GM04503 (cell line): ENCODE measurements at regions not wholly inside any gene's neighbourhood (a gene's known extent, or its start where the extent isn't known, plus 50 kb on each side); places are given as distances from the start of the nearest gene placed in this dataset.

Experiments
- DNase-seq: peaks from one replicate; pipeline ENCODE4 v3.0.0-alpha.2; 2012; ENCODE audit warnings: low read depth

- DNase-seq: no peak
Measured at GRCh38 chr2:55973673-55974072, 50.1 kb upstream of the EFEMP1 start.

GRCh38 chr2:55976681-55977080 lies 53.1 kb upstream of the EFEMP1 start:
- no peak for DNase-seq

GRCh38 chr2:55985406-55985805 lies 61.8 kb upstream of the EFEMP1 start:
- DNase-seq: no peak

DNA sequence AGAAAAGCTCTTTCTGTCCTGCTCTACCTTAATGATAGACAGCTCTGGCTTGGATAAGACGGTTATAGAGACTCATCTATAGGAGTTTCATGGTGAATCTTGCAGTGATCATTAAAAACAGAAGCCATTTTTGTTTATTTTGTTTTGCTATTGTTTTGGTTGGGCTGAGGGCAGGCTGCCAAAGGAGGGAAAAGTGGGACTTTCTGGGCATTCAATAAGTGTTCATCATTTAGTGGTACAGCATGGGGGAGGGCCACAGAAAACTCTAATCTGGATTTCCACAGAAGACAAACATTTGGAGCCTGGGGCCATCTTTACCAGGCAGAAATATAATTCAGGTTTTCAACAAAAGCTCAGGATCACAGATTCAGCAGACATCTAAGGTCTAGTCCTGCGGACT lies 62.4 kb upstream of the EFEMP1 start:
- no peak for DNase-seq

DNA sequence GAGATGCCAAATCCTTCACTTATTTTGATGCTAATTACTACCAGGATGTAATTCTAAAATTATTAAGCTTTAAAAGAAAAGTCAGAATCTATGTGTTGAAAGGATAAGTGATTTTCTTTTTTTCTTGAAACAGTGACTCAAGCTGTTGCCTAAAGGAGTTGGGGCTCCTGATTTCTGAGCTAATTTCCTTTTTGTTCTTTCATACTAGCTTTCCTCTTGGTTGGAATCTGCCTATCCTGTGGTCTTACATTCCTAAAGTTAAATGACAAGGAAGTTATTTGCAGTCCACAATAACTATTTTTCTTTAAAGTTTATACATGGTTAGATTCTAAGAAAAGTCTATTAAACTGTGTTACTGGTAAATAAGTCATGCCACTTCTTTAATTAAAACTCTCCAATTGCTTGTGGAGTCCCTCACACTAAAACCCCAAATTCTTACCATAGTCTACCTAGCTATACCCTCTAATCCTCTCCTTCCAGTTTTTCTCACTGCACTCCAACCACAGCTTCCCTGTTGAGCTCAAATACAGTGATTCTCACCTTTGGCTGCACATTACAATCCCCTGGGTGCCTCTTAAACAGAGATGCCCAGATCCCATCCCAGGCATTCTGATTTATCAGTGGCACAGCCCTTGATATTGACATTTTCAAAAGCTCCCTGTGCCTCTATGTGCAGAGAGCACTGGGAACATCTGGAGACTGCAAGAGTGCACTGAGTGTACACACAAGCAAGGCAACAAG lies 63.3 kb upstream of the EFEMP1 start:
- no peak for DNase-seq

DNA sequence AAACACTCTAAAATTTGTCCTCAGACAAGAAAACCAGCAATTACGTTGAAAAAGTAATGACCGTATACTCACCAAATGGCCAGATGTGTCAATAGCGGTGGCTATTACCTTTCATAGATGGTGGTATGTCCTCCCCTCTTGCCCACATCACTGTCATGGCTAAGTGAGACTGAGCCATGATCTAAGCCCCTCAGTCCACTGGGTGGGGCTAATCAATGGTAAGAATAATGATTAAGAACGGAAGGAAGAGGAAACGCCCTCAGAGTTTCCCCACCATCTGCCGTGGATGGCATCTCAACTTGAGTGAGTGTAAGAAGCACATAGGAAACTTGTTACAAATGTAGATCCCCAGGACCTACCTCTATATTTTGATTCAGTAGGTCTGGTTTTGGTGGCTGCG lies 65.8 kb upstream of the EFEMP1 start:
- DNase-seq: no peak

DNA sequence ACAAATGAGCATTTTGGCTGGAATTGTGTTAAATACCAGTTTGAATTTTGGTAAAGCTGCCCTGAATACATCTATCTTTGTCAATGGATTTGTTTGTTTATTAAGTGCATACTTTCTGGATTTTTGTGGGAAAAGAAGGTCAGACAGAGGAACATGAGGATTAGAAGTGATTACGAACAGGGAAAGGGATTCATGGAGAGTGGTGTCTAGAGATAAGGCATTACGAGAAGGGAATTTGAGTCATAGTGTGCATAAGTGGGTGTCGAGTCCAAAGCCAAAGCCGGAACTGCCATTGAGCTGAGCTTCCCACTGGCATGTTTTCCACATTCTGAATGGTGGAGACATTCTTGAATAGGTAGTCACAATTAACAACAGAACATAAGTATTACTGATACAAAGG lies 68.9 kb upstream of the EFEMP1 start:
- DNase-seq: peak; percentile 99

- DNase-seq: no peak
Measured at GRCh38 chr2:55993685-55994084, 70.1 kb upstream of the EFEMP1 start.

DNA sequence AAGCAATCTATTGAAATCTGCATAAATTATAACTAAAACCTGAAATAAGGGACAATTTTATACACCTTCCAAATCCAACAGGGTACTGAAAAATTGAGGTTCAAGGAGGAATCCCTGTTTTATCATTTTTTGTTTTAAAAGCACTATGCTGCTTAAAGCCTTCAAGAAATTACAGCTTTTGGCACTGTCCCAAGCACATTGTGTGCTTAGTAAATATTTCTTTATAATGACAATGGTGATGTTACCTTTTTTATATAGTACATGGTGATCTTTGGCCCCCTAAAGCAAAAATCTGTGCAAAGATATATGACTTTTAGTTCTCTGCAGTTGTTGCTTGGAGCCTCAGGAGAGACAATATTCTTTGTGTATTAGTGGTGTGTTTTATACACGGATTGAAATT lies 71.6 kb upstream of the EFEMP1 start:
- DNase-seq: no peak

GRCh38 chr2:55995902-55996301 lies 72.3 kb upstream of the EFEMP1 start:
- DNase-seq: no peak

DNA sequence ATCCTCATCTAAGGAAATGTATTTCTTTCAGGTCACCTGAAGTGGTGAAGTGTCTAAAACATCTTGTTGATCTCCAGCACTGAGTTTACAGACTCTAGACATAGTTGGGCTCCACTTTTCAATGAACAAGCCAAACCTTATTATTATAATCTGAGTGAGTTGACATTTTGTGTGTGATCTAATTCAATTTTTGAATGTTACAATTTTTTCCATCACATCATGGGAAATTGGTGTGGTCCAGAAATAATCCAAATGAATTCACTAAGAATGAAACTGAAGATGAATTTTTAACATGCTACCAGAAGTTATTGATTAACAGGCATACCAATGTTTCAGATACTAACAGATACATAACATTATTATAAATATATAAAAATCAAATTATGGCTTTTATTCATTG lies 75.6 kb upstream of the EFEMP1 start:
- DNase-seq: no peak

DNA sequence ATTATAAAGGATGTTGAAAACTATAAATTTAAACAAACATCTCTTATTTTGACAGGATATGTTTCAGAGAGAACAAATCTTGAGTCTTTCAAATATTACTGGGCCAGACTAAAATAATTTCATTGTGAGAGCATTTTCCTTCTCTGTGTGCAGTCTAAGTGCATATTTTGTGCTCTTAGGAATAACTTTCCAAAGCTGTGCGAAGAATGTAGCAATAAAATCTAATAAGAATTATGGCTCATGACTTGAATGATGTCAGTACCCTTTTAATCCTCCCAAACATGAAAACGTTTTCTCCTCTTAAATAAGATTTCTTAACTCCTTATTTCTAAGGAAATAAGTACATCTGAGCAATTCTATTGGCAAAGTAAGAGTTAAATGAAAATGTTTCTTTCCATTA lies 76.2 kb upstream of the EFEMP1 start:
- DNase-seq: no peak

DNA sequence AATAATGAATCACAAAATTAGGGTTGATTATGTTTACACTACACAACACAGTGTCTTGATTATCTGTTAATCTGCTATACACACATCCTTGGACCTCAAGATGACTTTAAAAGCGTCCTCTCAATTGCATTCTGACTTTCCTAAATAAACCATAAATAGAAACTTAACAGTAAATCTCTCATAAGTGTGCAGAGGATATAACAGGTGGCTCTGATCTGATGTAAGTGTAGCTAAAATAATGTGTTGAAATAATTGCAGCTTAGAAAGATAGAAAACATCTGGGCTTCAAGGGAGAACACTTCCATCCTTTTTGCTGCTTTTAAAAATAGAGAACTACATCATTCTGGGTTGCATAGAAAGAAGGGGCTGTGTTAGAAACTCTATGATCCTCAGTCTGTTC lies 78.4 kb upstream of the EFEMP1 start:
- no peak for DNase-seq

DNA sequence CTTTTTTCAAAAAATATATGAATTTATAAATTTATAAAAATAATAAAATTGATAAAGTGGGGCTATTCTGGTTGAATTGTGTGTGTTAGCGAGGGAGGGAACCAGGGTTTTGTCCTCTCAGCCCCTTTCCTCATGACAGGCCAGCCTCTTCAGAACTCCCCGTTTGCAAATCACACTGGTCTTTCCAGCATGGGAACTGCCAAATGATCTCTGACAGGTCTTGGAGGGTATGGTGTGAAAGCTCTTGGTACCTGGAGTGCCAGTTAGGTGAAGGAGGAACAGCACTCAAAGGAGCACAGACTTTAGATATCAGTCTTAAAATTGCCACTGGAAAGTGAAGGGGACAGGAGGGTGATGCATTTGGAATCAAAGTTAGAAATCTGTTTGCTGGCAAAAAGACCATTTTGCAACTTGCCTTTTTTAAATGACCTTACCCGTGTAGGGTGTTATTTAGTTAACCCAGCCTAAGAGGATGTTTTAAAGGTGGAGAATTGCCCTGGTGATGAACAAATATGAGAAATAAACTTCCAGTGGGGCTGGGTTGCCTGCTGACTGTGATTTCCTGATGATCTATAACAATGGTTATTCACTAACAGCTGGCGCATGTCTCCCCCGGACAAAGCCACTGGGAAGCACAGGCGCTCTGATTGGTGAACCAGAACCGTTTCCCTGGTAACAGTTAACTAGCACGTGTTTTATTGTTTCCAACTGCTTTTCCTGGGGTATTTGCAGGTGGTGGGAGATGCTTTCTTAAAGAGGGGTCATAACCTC lies 85.3 kb upstream of the EFEMP1 start:
- peak; percentile 49 for DNase-seq

DNA sequence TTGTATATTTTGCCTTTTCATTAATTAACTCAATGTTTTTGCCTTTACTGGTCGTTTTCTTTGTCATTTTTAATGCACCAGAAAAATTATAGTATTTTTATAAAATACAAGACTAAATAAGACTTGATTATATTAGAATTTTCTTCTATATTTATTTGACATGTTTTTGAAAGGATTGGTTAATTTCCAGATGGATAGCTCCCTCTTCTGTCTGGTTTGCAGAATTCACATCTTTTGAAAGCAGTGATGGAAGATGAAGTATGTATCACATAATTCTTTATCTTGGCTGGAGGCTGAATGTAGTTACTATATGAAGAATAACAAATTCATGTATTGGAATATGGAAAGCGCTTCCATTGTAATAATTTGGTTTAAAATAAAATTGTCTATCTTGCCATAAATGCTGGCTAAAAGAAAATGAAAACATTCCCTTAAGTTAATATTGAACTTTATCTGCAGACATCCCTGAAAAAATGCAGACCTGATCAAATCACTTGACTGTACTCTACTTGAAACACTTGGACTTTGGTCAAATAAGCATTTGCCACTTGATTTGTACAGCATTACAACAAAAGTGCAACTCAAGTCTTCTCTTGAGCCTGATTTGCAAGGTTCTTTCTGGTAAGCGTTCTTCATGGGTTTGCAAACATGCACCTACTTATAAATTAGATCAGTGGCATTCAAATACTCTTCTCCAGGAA lies 86.3 kb upstream of the EFEMP1 start:
- no peak for DNase-seq

GRCh38 chr2:56011624-56012023 lies 88.0 kb upstream of the EFEMP1 start:
- no peak for DNase-seq

- DNase-seq: no peak
Measured at GRCh38 chr2:56012221-56012765, 88.7 kb upstream of the EFEMP1 start.

- no peak for DNase-seq
Measured at GRCh38 chr2:56013475-56013874, 89.9 kb upstream of the EFEMP1 start.

DNA sequence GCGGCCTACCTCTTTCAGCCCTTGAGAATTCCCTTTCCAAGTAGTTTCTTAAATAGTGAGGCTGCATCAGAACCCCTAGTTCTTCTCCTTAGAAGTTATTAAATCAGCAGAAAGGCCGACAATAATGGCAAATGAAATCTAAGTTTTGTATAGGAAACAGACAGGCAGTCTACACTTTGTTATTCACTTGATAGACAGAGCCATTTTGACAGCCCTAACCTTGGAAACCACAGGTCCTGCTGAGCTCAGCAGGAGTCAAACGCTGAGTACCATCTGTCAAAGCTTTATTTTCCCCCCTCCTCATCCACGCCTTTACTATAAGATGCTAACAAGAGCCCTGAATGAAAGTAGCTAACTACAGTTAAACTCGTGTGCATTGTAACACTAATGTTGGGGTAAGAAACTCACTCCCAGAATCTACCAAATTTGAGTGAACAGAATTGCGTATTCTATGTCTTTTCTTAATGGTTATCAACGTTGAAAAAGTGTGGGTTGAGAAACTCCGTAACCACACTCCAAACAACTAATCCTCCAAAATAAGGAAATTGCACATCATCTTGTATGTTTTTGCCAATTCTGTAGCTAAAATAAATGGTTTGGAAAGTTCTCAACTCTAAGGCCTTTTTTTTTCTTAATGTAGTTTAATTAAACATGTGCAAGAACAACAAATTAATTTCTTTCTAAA lies 90.6 kb upstream of the EFEMP1 start:
- DNase-seq: no peak

DNA sequence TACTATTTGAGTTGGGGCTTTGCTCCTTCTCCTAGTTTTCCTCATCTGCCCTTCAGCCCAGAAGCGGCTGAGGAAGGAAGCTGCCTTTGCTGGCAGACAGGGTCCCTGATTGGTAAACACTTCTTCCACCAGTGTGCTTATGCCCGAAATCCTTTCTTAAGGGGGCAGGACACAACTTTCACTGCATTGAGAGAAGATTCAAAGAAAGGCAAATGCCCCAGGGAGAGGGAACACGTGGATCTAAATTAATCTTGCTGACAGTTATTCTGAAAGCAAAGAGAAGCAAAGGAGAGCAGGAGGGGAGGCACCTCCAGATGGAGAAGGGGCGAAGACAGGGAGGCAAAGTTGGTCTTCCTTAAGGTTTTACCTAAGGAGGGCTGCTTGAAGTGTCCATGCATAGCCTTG lies 92.1 kb upstream of the EFEMP1 start:
- no peak for DNase-seq

GRCh38 chr2:56017784-56018183 lies 94.2 kb upstream of the EFEMP1 start:
- no peak for DNase-seq

- DNase-seq: no peak
Measured at GRCh38 chr2:56018267-56018666, 94.7 kb upstream of the EFEMP1 start.
